ENCODE measurements at regions not wholly inside any gene's neighbourhood (a gene's known extent, or its start where the extent isn't known, plus 50 kb on each side); places are given as distances from the start of the nearest gene placed in this dataset.

GRCh38 chr6:105644691-105645090 is 241.8 kb upstream of the PREP start:
- Histone ChIP-seq H3K4me2 (ENCODE audit: low read length) (no peak overlapping the region), H3K9me3 (replicated peaks; ENCODE audit: low read length) (no peaks in the 10 kb centered on the region), H3K4me1 (ENCODE audit: control insufficient read depth, insufficient read depth, low read length) (peaks cover 8% of the 10 kb centered on the region), H3K9ac (ENCODE audit: low read depth, low read length) (no peak overlapping the region), H3K36me3 (ENCODE audit: insufficient read depth, low read length) (no peaks in the 10 kb centered on the region), H3K4me3 (ENCODE audit: low read length) (no peak overlapping the region), H3K27me3 (ENCODE audit: control insufficient read depth, insufficient read depth, low read length) (no peaks in the 10 kb centered on the region)

GRCh38 chr6:105644073-105644489 is 241.2 kb upstream of the PREP start:
- H3K36me3 ChIP-seq (ENCODE audit: insufficient read depth, low read length) = no peaks in the 10 kb centered on the region
- H3K9ac ChIP-seq (ENCODE audit: low read depth, low read length) = no peak overlapping the region
- peaks cover 8% of the 10 kb centered on the region for H3K4me1 ChIP-seq (ENCODE audit: control insufficient read depth, insufficient read depth, low read length)
- H3K9me3 ChIP-seq (replicated peaks; ENCODE audit: low read length) = no peaks in the 10 kb centered on the region
- no peak overlapping the region for H3K4me3 ChIP-seq (ENCODE audit: low read length)
- no peak overlapping the region for H3K4me2 ChIP-seq (ENCODE audit: low read length)
- H3K27me3 ChIP-seq (ENCODE audit: control insufficient read depth, insufficient read depth, low read length) = no peaks in the 10 kb centered on the region

GRCh38 chr6:105642708-105643107 is 239.8 kb upstream of the PREP start:
- Histone ChIP-seq H3K9ac (ENCODE audit: low read depth, low read length) (no peak overlapping the region), H3K4me2 (ENCODE audit: low read length) (no peak overlapping the region), H3K36me3 (ENCODE audit: insufficient read depth, low read length) (no peaks in the 10 kb centered on the region), H3K27me3 (ENCODE audit: control insufficient read depth, insufficient read depth, low read length) (no peaks in the 10 kb centered on the region), H3K9me3 (replicated peaks; ENCODE audit: low read length) (no peaks in the 10 kb centered on the region), H3K4me1 (ENCODE audit: control insufficient read depth, insufficient read depth, low read length) (peaks cover 8% of the 10 kb centered on the region), H3K4me3 (ENCODE audit: low read length) (no peak overlapping the region)

- H3K36me3 ChIP-seq (ENCODE audit: insufficient read depth, low read length) = no peaks in the 10 kb centered on the region
- no peak overlapping the region for H3K9ac ChIP-seq (ENCODE audit: low read depth, low read length)
- no peaks in the 10 kb centered on the region for H3K27me3 ChIP-seq (ENCODE audit: control insufficient read depth, insufficient read depth, low read length)
- H3K4me2 ChIP-seq (ENCODE audit: low read length) = no peak overlapping the region
- H3K9me3 ChIP-seq (replicated peaks; ENCODE audit: low read length) = no peaks in the 10 kb centered on the region
- peaks cover 5% of the 10 kb centered on the region for H3K4me1 ChIP-seq (ENCODE audit: control insufficient read depth, insufficient read depth, low read length)
- no peak overlapping the region for H3K4me3 ChIP-seq (ENCODE audit: low read length)
These were observed 238.6 kb upstream of the PREP start for GRCh38 chr6:105641504-105641903.

- no peaks in the 10 kb centered on the region for H3K27me3 ChIP-seq (ENCODE audit: control insufficient read depth, insufficient read depth, low read length)
- H3K4me2 ChIP-seq (ENCODE audit: low read length) = no peak overlapping the region
These were observed 236.2 kb upstream of the PREP start for GRCh38 chr6:105639124-105639523.

GRCh38 chr6:105633814-105634213 is 230.9 kb upstream of the PREP start:
- no peaks in the 10 kb centered on the region for H3K36me3 ChIP-seq (ENCODE audit: insufficient read depth, low read length)
- no peaks in the 10 kb centered on the region for H3K4me1 ChIP-seq (ENCODE audit: control insufficient read depth, insufficient read depth, low read length)
- no peak overlapping the region for H3K4me2 ChIP-seq (ENCODE audit: low read length)
- no peaks in the 10 kb centered on the region for H3K27me3 ChIP-seq (ENCODE audit: control insufficient read depth, insufficient read depth, low read length)
- H3K9ac ChIP-seq (ENCODE audit: low read depth, low read length) = no peak overlapping the region
- no peak overlapping the region for H3K4me3 ChIP-seq (ENCODE audit: low read length)
- no peaks in the 10 kb centered on the region for H3K9me3 ChIP-seq (replicated peaks; ENCODE audit: low read length)

More at GRCh38 chr6:105639124-105639523, 236.2 kb upstream of the PREP start:
- Histone ChIP-seq H3K9me3 (replicated peaks; ENCODE audit: low read length) (no peaks in the 10 kb centered on the region), H3K4me1 (ENCODE audit: control insufficient read depth, insufficient read depth, low read length) (no peaks in the 10 kb centered on the region), H3K4me3 (ENCODE audit: low read length) (no peak overlapping the region), H3K36me3 (ENCODE audit: insufficient read depth, low read length) (no peaks in the 10 kb centered on the region), H3K9ac (ENCODE audit: low read depth, low read length) (no peak overlapping the region)

GRCh38 chr6:105628156-105628860 is 225.4 kb upstream of the PREP start:
- no peak overlapping the region for H3K4me3 ChIP-seq (ENCODE audit: low read length)
- no peak overlapping the region for H3K9ac ChIP-seq (ENCODE audit: low read depth, low read length)
- no peaks in the 10 kb centered on the region for H3K4me1 ChIP-seq (ENCODE audit: control insufficient read depth, insufficient read depth, low read length)
- H3K4me2 ChIP-seq (ENCODE audit: low read length) = no peak overlapping the region
- H3K36me3 ChIP-seq (ENCODE audit: insufficient read depth, low read length) = no peaks in the 10 kb centered on the region
- H3K9me3 ChIP-seq (replicated peaks; ENCODE audit: low read length) = no peaks in the 10 kb centered on the region
- H3K27me3 ChIP-seq (ENCODE audit: control insufficient read depth, insufficient read depth, low read length) = no peaks in the 10 kb centered on the region

- no peak overlapping the region for H3K4me2 ChIP-seq (ENCODE audit: low read length)
- no peaks in the 10 kb centered on the region for H3K36me3 ChIP-seq (ENCODE audit: insufficient read depth, low read length)
- H3K9me3 ChIP-seq (replicated peaks; ENCODE audit: low read length) = no peaks in the 10 kb centered on the region
- no peak overlapping the region for H3K9ac ChIP-seq (ENCODE audit: low read depth, low read length)
- H3K27me3 ChIP-seq (ENCODE audit: control insufficient read depth, insufficient read depth, low read length) = no peaks in the 10 kb centered on the region
- H3K4me1 ChIP-seq (ENCODE audit: control insufficient read depth, insufficient read depth, low read length) = no peaks in the 10 kb centered on the region
- H3K4me3 ChIP-seq (ENCODE audit: low read length) = no peak overlapping the region
These were observed 223.6 kb upstream of the PREP start for GRCh38 chr6:105626295-105627158.

GRCh38 chr6:105624021-105624420 is 221.1 kb upstream of the PREP start:
- no peak overlapping the region for H3K4me2 ChIP-seq (ENCODE audit: low read length)
- H3K9me3 ChIP-seq (replicated peaks; ENCODE audit: low read length) = no peaks in the 10 kb centered on the region
- H3K36me3 ChIP-seq (ENCODE audit: insufficient read depth, low read length) = no peaks in the 10 kb centered on the region
- no peaks in the 10 kb centered on the region for H3K27me3 ChIP-seq (ENCODE audit: control insufficient read depth, insufficient read depth, low read length)
- H3K4me3 ChIP-seq (ENCODE audit: low read length) = no peak overlapping the region
- peaks cover 13% of the 10 kb centered on the region for H3K4me1 ChIP-seq (ENCODE audit: control insufficient read depth, insufficient read depth, low read length)
- no peak overlapping the region for H3K9ac ChIP-seq (ENCODE audit: low read depth, low read length)

GRCh38 chr6:105622226-105622625 is 219.3 kb upstream of the PREP start:
- Histone ChIP-seq H3K4me2 (ENCODE audit: low read length) (no peak overlapping the region), H3K27me3 (ENCODE audit: control insufficient read depth, insufficient read depth, low read length) (no peaks in the 10 kb centered on the region), H3K4me1 (ENCODE audit: control insufficient read depth, insufficient read depth, low read length) (peaks cover 24% of the 10 kb centered on the region), H3K36me3 (ENCODE audit: insufficient read depth, low read length) (no peaks in the 10 kb centered on the region), H3K9me3 (replicated peaks; ENCODE audit: low read length) (no peaks in the 10 kb centered on the region), H3K4me3 (ENCODE audit: low read length) (no peak overlapping the region), H3K9ac (ENCODE audit: low read depth, low read length) (no peak overlapping the region)

- no peak overlapping the region for H3K4me3 ChIP-seq (ENCODE audit: low read length)
- H3K9me3 ChIP-seq (replicated peaks; ENCODE audit: low read length) = no peaks in the 10 kb centered on the region
These were observed 218.8 kb upstream of the PREP start for GRCh38 chr6:105621564-105622175.

More at GRCh38 chr6:105621564-105622175, 218.8 kb upstream of the PREP start:
- H3K9ac ChIP-seq (ENCODE audit: low read depth, low read length) = no peak overlapping the region
- no peak overlapping the region for H3K4me2 ChIP-seq (ENCODE audit: low read length)
- H3K4me1 ChIP-seq (ENCODE audit: control insufficient read depth, insufficient read depth, low read length) = peaks cover 28% of the 10 kb centered on the region
- H3K27me3 ChIP-seq (ENCODE audit: control insufficient read depth, insufficient read depth, low read length) = no peaks in the 10 kb centered on the region
- H3K36me3 ChIP-seq (ENCODE audit: insufficient read depth, low read length) = no peaks in the 10 kb centered on the region

Data from skeletal muscle satellite cell (primary cell).